Stimulated activated CD8-positive, alpha-beta memory T cell treated with anti-CD3 and anti-CD28 coated beads, Interleukin-15, amount 100 ng/mL, for 48 hours (primary cell): ENCODE measurements at regions not wholly inside any gene's neighbourhood (a gene's known extent, or its start where the extent isn't known, plus 50 kb on each side); places are given as distances from the start of the nearest gene placed in this dataset.
"Not testable (repeated sequence)": the region's sequence is repeated elsewhere in the genome, so short reads cannot be mapped to it uniquely, and the experiment has no call there.

ENCODE experiments used
- DNase-seq, 2 donors: peaks; one replicate each; pipeline ENCODE4 v3.0.0-alpha.2; 2020; ENCODE audit warnings: low read depth in 2 of 2

GRCh38 chr2:145927131-145927950 is 1407.4 kb upstream of the ZEB2 start:
- DNase-seq: no peak

- no peak for DNase-seq
These were observed 1405.7 kb upstream of the ZEB2 start for GRCh38 chr2:145925591-145925990.

- no peak for DNase-seq
These were observed 1399.6 kb upstream of the ZEB2 start for GRCh38 chr2:145919477-145919876.

GRCh38 chr2:145918951-145919350 is 1399.0 kb upstream of the ZEB2 start:
- no peak for DNase-seq

GRCh38 chr2:145916799-145917198 is 1396.9 kb upstream of the ZEB2 start:
- DNase-seq: no peak

- no peak for DNase-seq
These were observed 1394.8 kb upstream of the ZEB2 start for GRCh38 chr2:145914716-145915115.

GRCh38 chr2:145910416-145910815 is 1390.5 kb upstream of the ZEB2 start:
- DNase-seq: no peak

- DNase-seq: no peak
These were observed 1389.8 kb upstream of the ZEB2 start for GRCh38 chr2:145909766-145910165.

- DNase-seq: no peak
These were observed 1389.3 kb upstream of the ZEB2 start for GRCh38 chr2:145909175-145909755.

- no peak for DNase-seq
These were observed 1386.4 kb upstream of the ZEB2 start for GRCh38 chr2:145906354-145906753.

GRCh38 chr2:145905371-145905770 is 1385.5 kb upstream of the ZEB2 start:
- DNase-seq: no peak

GRCh38 chr2:145897151-145897550 is 1377.2 kb upstream of the ZEB2 start:
- DNase-seq: no peak

GRCh38 chr2:145887915-145888314 is 1368.0 kb upstream of the ZEB2 start:
- no peak for DNase-seq

- DNase-seq: not testable (repeated sequence)
These were observed 1361.1 kb upstream of the ZEB2 start for GRCh38 chr2:145880997-145881396.

GRCh38 chr2:145875016-145875415 is 1355.1 kb upstream of the ZEB2 start:
- DNase-seq: no peak

GRCh38 chr2:145874466-145874865 is 1354.5 kb upstream of the ZEB2 start:
- no peak for DNase-seq

- no peak for DNase-seq
These were observed 1344.6 kb upstream of the ZEB2 start for GRCh38 chr2:145864501-145864900.

GRCh38 chr2:145861940-145862339 is 1342.0 kb upstream of the ZEB2 start:
- DNase-seq: no peak

- no peak for DNase-seq
These were observed 1340.2 kb upstream of the ZEB2 start for GRCh38 chr2:145860083-145860482.

- no peak for DNase-seq
These were observed 1335.2 kb upstream of the ZEB2 start for GRCh38 chr2:145855142-145855541.

GRCh38 chr2:145854039-145854755 is 1334.3 kb upstream of the ZEB2 start:
- no peak for DNase-seq

GRCh38 chr2:145851730-145852129 is 1331.8 kb upstream of the ZEB2 start:
- DNase-seq: no peak

GRCh38 chr2:145849466-145849865 is 1329.5 kb upstream of the ZEB2 start:
- no peak for DNase-seq
